Testis (tissue), 2 donors: ENCODE measurements at regions not wholly inside any gene's neighbourhood (a gene's known extent, or its start where the extent isn't known, plus 50 kb on each side); places are given as distances from the start of the nearest gene placed in this dataset.

Experiments used
- CTCF ChIP-seq, 3 experiments: fragments of 450-650 bp in 2 of 3; fragments of 200-600 bp in 1 of 3; sonication (generic) in 1 of 3; IDR thresholded peaks; one replicate each; pipeline ENCODE4 v1.5.1; 2016 to 2019; ENCODE audit warnings: antibody characterized with exemption in 3 of 3, mild to moderate bottlenecking in 2 of 3, moderate library complexity in 1 of 3
- POLR2A ChIP-seq: fragments of 450-650 bp; IDR thresholded peaks from one replicate; pipeline ENCODE4 v1.6.1; 2017; ENCODE audit warnings: antibody characterized with exemption, mild to moderate bottlenecking, moderate library complexity

GRCh38 chrX:4150259-4150658 is 436.8 kb upstream of the PRKX start:
- TF ChIP-seq POLR2A (no peak), CTCF (IDR thresholded peaks at IDR 0.05) (no peak)
